Activated B cell treated with CpG ODN at 0.5 μM for 24 hours (primary cell): ENCODE measurements at regions not wholly inside any gene's neighbourhood (a gene's known extent, or its start where the extent isn't known, plus 50 kb on each side); places are given as distances from the start of the nearest gene placed in this dataset.

Source experiments
- ATAC-seq: fragments of 200-7000 bp; cut with Tn5 transposase; one replicate; pipeline ENCODE4 v1.10.0; 2021; ENCODE audit warnings: low read depth, mild to moderate bottlenecking, moderate library complexity
- CTCF ChIA-PET: fragments of 350-600 bp; sonication (Branson Sonifier 250); formaldehyde crosslinking; loops from one replicate; lab custom pipeline; 2021; ENCODE audit warnings: antibody characterized with exemption; lab: Charles Lee
- POLR2A ChIA-PET: fragments of 350-600 bp; sonication (Branson Sonifier 250); formaldehyde crosslinking; loops from one replicate; lab custom pipeline; 2021; ENCODE audit warnings: antibody characterized with exemption; lab: Charles Lee
- DNase-seq: peaks from one replicate; pipeline ENCODE4 v3.0.0; 2022
- H3K27ac Mint-ChIP-seq: one replicate; pipeline ENCODE4 v1.8.0; 2020; ENCODE audit warnings: mixed read lengths
- H3K27me3 Mint-ChIP-seq: one replicate; pipeline ENCODE4 v1.8.0; 2021; ENCODE audit warnings: mixed read lengths
- H3K36me3 Mint-ChIP-seq: one replicate; pipeline ENCODE4 v1.8.0; 2021; ENCODE audit warnings: low read depth, mixed read lengths
- H3K4me1 Mint-ChIP-seq: one replicate; pipeline ENCODE4 v1.8.0; 2021; ENCODE audit warnings: mixed read lengths
- H3K4me3 Mint-ChIP-seq: one replicate; pipeline ENCODE4 v1.8.0; 2020; ENCODE audit warnings: mild to moderate bottlenecking, mixed read lengths
- H3K9me3 Mint-ChIP-seq: one replicate; pipeline ENCODE4 v1.8.0; 2020; ENCODE audit warnings: mixed read lengths
- CTCF ChIP-seq: fragments of 200-600 bp; IDR thresholded peaks from one replicate; pipeline ENCODE4 v1.8.0; 2022; ENCODE audit warnings: antibody characterized with exemption, mild to moderate bottlenecking
- intact Hi-C: fragments of 100-400 bp; cut with micrococcal nuclease; formaldehyde crosslinking; loops from one replicate; pipeline ENCODE4 v1.15.1; 2024

- DNase-seq = no peak
- ATAC-seq = no peak
- Mint-ChIP-seq H3K4me1 (no peaks in the 10 kb centered on the region), H3K27ac (no peak overlapping the region), H3K9me3 (peaks cover 12% of the 10 kb centered on the region), H3K27me3 (no peaks in the 10 kb centered on the region), H3K4me3 (no peak overlapping the region), H3K36me3 (no peaks in the 10 kb centered on the region)
- intact Hi-C loops = no loop called here
- TF ChIP-seq CTCF = no peak
- CTCF ChIA-PET = no interaction called here
- POLR2A ChIA-PET = no interaction called here
Observed at GRCh38 chr4:181650033-181650825, 593.0 kb upstream of the TENM3 start.

DNA sequence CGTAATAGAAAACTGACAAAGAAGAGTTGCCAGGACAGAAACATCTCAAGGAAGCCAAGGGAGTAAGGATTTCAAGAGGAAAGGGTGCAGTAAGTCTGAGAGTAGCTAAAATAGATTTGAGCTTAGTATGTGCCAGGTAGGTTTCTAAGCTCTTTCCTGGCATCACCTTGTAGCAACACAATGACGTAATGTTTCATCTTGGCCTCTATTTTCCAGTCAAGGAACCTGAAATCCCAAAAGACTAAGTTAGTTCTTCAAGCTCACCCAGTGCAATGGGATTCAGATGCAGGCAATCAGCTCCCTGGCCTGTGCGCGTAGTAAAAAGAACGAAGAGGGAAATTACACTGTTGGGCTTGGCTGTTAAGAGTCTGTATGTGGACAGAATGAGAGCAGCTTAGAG is 586.5 kb upstream of the TENM3 start:
- CTCF ChIA-PET = no interaction called here
- POLR2A ChIA-PET = no interaction called here
- H3K27me3 Mint-ChIP-seq = no peaks in the 10 kb centered on the region

GRCh38 chr4:181659202-181659601 is 584.0 kb upstream of the TENM3 start:
- intact Hi-C loops = no loop called here
- Mint-ChIP-seq H3K36me3 (no peaks in the 10 kb centered on the region), H3K4me1 (no peaks in the 10 kb centered on the region), H3K4me3 (no peak overlapping the region), H3K27me3 (no peaks in the 10 kb centered on the region), H3K27ac (no peak overlapping the region), H3K9me3 (peaks cover 8% of the 10 kb centered on the region)
- CTCF ChIA-PET = no interaction called here
- POLR2A ChIA-PET = no interaction called here
- ATAC-seq (no peak), DNase-seq (no peak)
- TF ChIP-seq CTCF = no peak

More for the DNA sequence above, 586.5 kb upstream of the TENM3 start:
- no peaks in the 10 kb centered on the region for H3K4me1 Mint-ChIP-seq
- H3K27ac Mint-ChIP-seq = no peak overlapping the region
- H3K4me3 Mint-ChIP-seq = no peak overlapping the region
- H3K36me3 Mint-ChIP-seq = no peaks in the 10 kb centered on the region
- no peak for DNase-seq
- peaks cover 11% of the 10 kb centered on the region for H3K9me3 Mint-ChIP-seq
- TF ChIP-seq CTCF = no peak
- intact Hi-C loops = no loop called here
- no peak for ATAC-seq

GRCh38 chr4:181659876-181660275 is 583.3 kb upstream of the TENM3 start:
- intact Hi-C loops = no loop called here
- H3K36me3 Mint-ChIP-seq = no peaks in the 10 kb centered on the region
- ChIA-PET POLR2A (no interaction called here), CTCF (no interaction called here)
- ATAC-seq (no peak), DNase-seq (no peak)
- H3K9me3 Mint-ChIP-seq = peaks cover 6% of the 10 kb centered on the region
- H3K4me1 Mint-ChIP-seq = no peaks in the 10 kb centered on the region
- H3K27ac Mint-ChIP-seq = no peak overlapping the region
- no peak for TF ChIP-seq CTCF
- H3K4me3 Mint-ChIP-seq = no peak overlapping the region
- H3K27me3 Mint-ChIP-seq = no peaks in the 10 kb centered on the region

GRCh38 chr4:181661090-181661489 is 582.1 kb upstream of the TENM3 start:
- CTCF ChIA-PET = no interaction called here
- Mint-ChIP-seq H3K4me1 (no peaks in the 10 kb centered on the region), H3K27ac (no peak overlapping the region)

More at GRCh38 chr4:181661090-181661489, 582.1 kb upstream of the TENM3 start:
- intact Hi-C loops = no loop called here
- H3K36me3 Mint-ChIP-seq = no peaks in the 10 kb centered on the region
- ATAC-seq = no peak
- no peak for TF ChIP-seq CTCF
- POLR2A ChIA-PET = no interaction called here
- peaks cover 2% of the 10 kb centered on the region for H3K9me3 Mint-ChIP-seq
- DNase-seq = no peak
- no peaks in the 10 kb centered on the region for H3K27me3 Mint-ChIP-seq
- H3K4me3 Mint-ChIP-seq = no peak overlapping the region
